DOHH2 (cell line): ENCODE measurements at regions not wholly inside any gene's neighbourhood (a gene's known extent, or its start where the extent isn't known, plus 50 kb on each side); places are given as distances from the start of the nearest gene placed in this dataset.

Experiments
- EZH2phosphoT487 ChIP-seq: fragments of 200-600 bp; sonication (generic); IDR thresholded peaks from 2 replicates; pipeline ENCODE4 v1.6.1; 2017; ENCODE audit warnings: borderline replicate concordance, mild to moderate bottlenecking, antibody characterized with exemption, low read length, moderate library complexity, mixed read lengths
- TF ChIP-seq, protein P1 (sequence below): fragments of 200-600 bp; sonication (generic); IDR thresholded peaks from one replicate; pipeline ENCODE4 v1.5.1; 2014; ENCODE audit warnings: antibody characterized with exemption, mild to moderate bottlenecking, low read depth, low read length; ENCODE audit not compliant: poor library complexity, severe bottlenecking

DNA sequence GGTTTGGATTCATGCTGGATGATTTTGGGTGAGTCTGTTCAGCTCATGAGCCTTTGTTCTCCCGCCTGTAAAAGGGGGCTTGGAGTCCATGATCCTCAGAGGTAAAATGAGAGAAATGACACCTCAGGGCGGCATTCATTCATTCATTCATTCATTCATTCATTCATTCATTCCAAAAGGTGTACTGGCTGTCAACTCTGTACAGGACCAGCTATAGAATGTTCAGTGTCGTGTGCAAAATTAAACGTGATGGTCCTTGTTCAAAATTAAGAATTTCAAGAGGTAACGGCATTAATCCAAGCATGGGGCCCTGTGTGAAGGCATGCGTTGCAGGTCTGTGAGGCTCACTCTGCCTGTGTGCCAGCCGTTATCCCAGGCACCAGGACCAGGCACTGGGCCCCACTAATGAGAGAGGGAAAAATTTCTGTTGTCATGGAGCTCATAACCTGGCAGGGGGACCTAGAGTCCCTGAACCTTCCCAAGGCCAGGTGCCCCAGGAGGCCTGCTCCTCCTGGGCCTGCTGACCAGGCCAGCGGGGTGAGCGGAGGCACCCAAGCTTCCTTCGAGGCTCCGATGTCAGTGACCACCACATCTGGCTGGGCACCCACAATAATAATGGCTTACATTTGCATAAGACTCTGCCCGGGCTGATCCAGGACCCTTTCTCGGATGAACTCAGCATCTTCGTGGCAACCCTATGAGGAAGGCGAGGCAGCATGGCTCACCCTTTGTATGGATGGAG, 53.2 kb downstream of the CEBPB start:
- TF ChIP-seq, protein P1, sequence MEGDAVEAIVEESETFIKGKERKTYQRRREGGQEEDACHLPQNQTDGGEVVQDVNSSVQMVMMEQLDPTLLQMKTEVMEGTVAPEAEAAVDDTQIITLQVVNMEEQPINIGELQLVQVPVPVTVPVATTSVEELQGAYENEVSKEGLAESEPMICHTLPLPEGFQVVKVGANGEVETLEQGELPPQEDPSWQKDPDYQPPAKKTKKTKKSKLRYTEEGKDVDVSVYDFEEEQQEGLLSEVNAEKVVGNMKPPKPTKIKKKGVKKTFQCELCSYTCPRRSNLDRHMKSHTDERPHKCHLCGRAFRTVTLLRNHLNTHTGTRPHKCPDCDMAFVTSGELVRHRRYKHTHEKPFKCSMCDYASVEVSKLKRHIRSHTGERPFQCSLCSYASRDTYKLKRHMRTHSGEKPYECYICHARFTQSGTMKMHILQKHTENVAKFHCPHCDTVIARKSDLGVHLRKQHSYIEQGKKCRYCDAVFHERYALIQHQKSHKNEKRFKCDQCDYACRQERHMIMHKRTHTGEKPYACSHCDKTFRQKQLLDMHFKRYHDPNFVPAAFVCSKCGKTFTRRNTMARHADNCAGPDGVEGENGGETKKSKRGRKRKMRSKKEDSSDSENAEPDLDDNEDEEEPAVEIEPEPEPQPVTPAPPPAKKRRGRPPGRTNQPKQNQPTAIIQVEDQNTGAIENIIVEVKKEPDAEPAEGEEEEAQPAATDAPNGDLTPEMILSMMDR: no peak
- TF ChIP-seq EZH2phosphoT487: no peak
